Endothelial cell of umbilical vein (primary cell): ENCODE measurements at regions not wholly inside any gene's neighbourhood (a gene's known extent, or its start where the extent isn't known, plus 50 kb on each side); places are given as distances from the start of the nearest gene placed in this dataset.

ENCODE experiments used
- BruUV-seq: library from RNA; stranded (reverse); fragments of 400-500 nt; replicated peaks from 2 replicates; lab custom pipeline; 2021; lab: Mats Ljungman, UMichigan
- CTCF ChIA-PET: fragments of 300-600, 350-600 bp; sonication (Branson Sonifier 250); formaldehyde crosslinking; loops from one replicate; lab custom pipeline; 2021; ENCODE audit warnings: antibody characterized with exemption, inconsistent platforms; lab: Charles Lee
- POLR2A ChIA-PET: fragments of 300-600, 350-600 bp; sonication (Branson Sonifier 250); formaldehyde crosslinking; loops from one replicate; lab custom pipeline; 2021; ENCODE audit warnings: antibody characterized with exemption, inconsistent platforms; lab: Charles Lee
- DNase-seq: peaks from one replicate; pipeline ENCODE4 v3.0.0-alpha.2; 2011; ENCODE audit warnings: low read depth, low spot score
- FAIRE-seq: peaks from 2 replicates; lab custom pipeline; 2011; peaks lifted over from hg19 to GRCh38; lab: Jason Lieb, UNC
- H2AFZ ChIP-seq: 2 replicates; pipeline ENCODE4 v1.6.0; 2012; ENCODE audit warnings: low read depth, low read length, control low read depth, inconsistent platforms
- H3K27ac ChIP-seq: 2 replicates; pipeline ENCODE4 v1.5.1; 2011; ENCODE audit warnings: low read depth, mild to moderate bottlenecking, control low read depth, low read length, moderate library complexity; ENCODE audit not compliant: insufficient read depth
- H3K27me3 ChIP-seq, 2 experiments: 2 replicates each; pipeline versions ENCODE4 v1.6.0 to v1.6.1; 2011; ENCODE audit warnings: low read length in 2 of 2, mixed read lengths in 1 of 2; ENCODE audit not compliant: control insufficient read depth in 2 of 2, insufficient read depth in 2 of 2
- H3K36me3 ChIP-seq, 2 experiments: 2 replicates in 1 of 2; 3 replicates in 1 of 2; pipeline ENCODE4 v1.5.1; 2011; ENCODE audit warnings: low read length in 2 of 2, mild to moderate bottlenecking in 1 of 2, moderate library complexity in 1 of 2; ENCODE audit not compliant: control insufficient read depth in 2 of 2, insufficient read depth in 2 of 2; ENCODE audit errors: extremely low read depth in 1 of 2
- H3K4me1 ChIP-seq: 3 replicates; pipeline ENCODE4 v1.5.1; 2011; ENCODE audit warnings: mild to moderate bottlenecking, low read length; ENCODE audit not compliant: control insufficient read depth, insufficient read depth; ENCODE audit errors: extremely low read depth
- H3K4me2 ChIP-seq: 2 replicates; pipeline ENCODE4 v1.6.1; 2011; ENCODE audit warnings: low read length, control low read depth, mixed read lengths; ENCODE audit not compliant: insufficient read depth
- H3K4me3 ChIP-seq, 3 experiments: fragments of 200-600 bp in 1 of 3; sonication (generic), shearing (Covaris generic) in 1 of 3; replicated peaks in 1 of 3; 2 replicates each; pipeline ENCODE4 v1.5.1; 2011 to 2016; ENCODE audit warnings: control low read depth in 3 of 3, low read length in 3 of 3, mild to moderate bottlenecking in 2 of 3, inconsistent platforms in 1 of 3, low read depth in 1 of 3, moderate library complexity in 1 of 3; ENCODE audit not compliant: insufficient read depth in 1 of 3
- H3K79me2 ChIP-seq: 2 replicates; pipeline ENCODE4 v1.6.0; 2012; ENCODE audit warnings: low read length, inconsistent platforms; ENCODE audit not compliant: control insufficient read depth, insufficient read depth
- H3K9ac ChIP-seq: replicated peaks from 2 replicates; pipeline ENCODE3; 2011; ENCODE audit warnings: low read length, control low read depth; ENCODE audit not compliant: insufficient read depth; ENCODE audit errors: extremely low read depth
- H3K9me1 ChIP-seq: replicated peaks from 3 replicates; pipeline ENCODE4 v1.6.0; 2011; ENCODE audit warnings: mild to moderate bottlenecking, low read length; ENCODE audit not compliant: control insufficient read depth, insufficient read depth; ENCODE audit errors: extremely low read depth
- H3K9me3 ChIP-seq: replicated peaks from 2 replicates; pipeline ENCODE4 v1.5.1; 2012; ENCODE audit warnings: low read length, inconsistent platforms; ENCODE audit not compliant: control insufficient read depth, insufficient read depth
- H4K20me1 ChIP-seq: replicated peaks from 2 replicates; pipeline ENCODE3; 2011; ENCODE audit warnings: mild to moderate bottlenecking, low read length; ENCODE audit not compliant: control insufficient read depth, insufficient read depth; ENCODE audit errors: extremely low read depth
- CTCF ChIP-seq, 2 donors: IDR thresholded peaks; 1 replicate in 1 of 2; 2 replicates in 1 of 2; pipeline ENCODE4 v1.5.1; 2011; ENCODE audit warnings: low read length in 2 of 2, mild to moderate bottlenecking in 2 of 2, moderate library complexity in 2 of 2, control low read depth in 1 of 2, inconsistent platforms in 1 of 2, low read depth in 1 of 2; ENCODE audit not compliant: insufficient read depth in 1 of 2; ENCODE audit errors: extremely low read depth in 1 of 2
- EZH2 ChIP-seq: IDR thresholded peaks from 2 replicates; pipeline ENCODE4 v1.6.1; 2012; ENCODE audit warnings: borderline replicate concordance, low read depth, mild to moderate bottlenecking, moderate library complexity, low read length, inconsistent platforms; ENCODE audit not compliant: severe bottlenecking
- FOS ChIP-seq: IDR thresholded peaks from 2 replicates; pipeline ENCODE4 v1.6.1; 2011; ENCODE audit warnings: mild to moderate bottlenecking, low read length, moderate library complexity, borderline replicate concordance; ENCODE audit not compliant: insufficient read depth
- GATA2 ChIP-seq: IDR thresholded peaks from 2 replicates; pipeline ENCODE4 v1.7.0; 2011; ENCODE audit warnings: low read depth, mild to moderate bottlenecking, moderate library complexity, mixed read lengths, low read length; ENCODE audit not compliant: insufficient read length, insufficient read depth
- JUN ChIP-seq: IDR thresholded peaks from 2 replicates; pipeline ENCODE4 v1.6.1; 2011; ENCODE audit warnings: borderline replicate concordance, low read depth; ENCODE audit not compliant: insufficient read length, insufficient read depth
- MYC ChIP-seq: IDR thresholded peaks from one replicate; pipeline ENCODE4 v1.6.1; 2011; ENCODE audit warnings: mild to moderate bottlenecking, low read depth, low read length
- POLR2A ChIP-seq: IDR thresholded peaks from 2 replicates; pipeline ENCODE4 v1.6.1; 2012; ENCODE audit warnings: low read depth, mild to moderate bottlenecking, control low read depth, low read length
- POLR2AphosphoS5 ChIP-seq: IDR thresholded peaks from 2 replicates; pipeline ENCODE4 v1.6.1; 2012; ENCODE audit warnings: low read depth, mild to moderate bottlenecking, control low read depth, low read length, moderate library complexity; ENCODE audit not compliant: insufficient read depth
- dilution Hi-C: fragments of 300-500 bp; cut with MboI; formaldehyde crosslinking; loops from one replicate; pipeline ENCODE4 v1.15.0; 2019; ENCODE audit warnings: low sequenced_read_pairs; ENCODE audit not compliant: extremely low pct_ligation_motif_present
- intact Hi-C: fragments of 100-400 bp; cut with micrococcal nuclease; formaldehyde crosslinking; loops from one replicate; pipeline ENCODE4 v1.10.0; 2022
- TF ChIP-seq, protein P1 (sequence below): IDR thresholded peaks from 2 replicates; pipeline ENCODE4 v1.6.1; 2011; ENCODE audit not compliant: insufficient read depth, insufficient read length

DNA sequence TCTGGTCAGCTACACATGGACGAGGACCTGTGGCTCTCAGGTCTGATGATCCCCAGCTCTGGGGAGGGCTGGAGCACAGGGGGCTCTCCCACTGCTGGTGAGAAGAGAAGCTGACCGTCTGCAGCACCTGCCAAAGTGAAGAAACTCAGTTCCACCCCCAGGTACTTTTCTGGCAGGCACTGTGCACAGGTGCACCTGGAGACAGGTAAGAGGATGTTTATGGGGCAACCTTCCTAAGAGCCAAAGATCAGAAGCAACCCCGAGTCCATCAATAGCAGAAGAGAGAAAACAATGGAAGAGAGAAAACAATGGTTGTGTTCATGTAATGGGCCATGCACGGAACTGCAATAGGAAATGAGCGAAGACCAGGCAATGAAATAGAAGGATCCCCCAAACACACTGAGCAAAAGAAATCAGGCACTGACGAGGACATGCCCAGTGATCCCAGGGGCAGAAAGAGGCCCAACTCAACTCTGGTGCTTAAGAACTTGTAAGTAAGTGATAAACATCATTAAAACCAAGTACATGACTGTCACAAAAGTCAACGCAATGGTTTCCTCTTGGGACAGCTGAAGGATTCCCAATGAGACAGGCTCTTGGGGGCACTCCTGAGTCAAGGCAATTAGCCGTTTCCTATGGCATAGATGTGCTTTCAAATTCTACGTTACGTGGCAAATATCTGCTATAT lies 95.0 kb upstream of the ALDH1A3 start:
- H3K9me1 ChIP-seq: no peaks in the 10 kb centered on the region
- H3K4me1 ChIP-seq: no peaks in the 10 kb centered on the region
- H3K4me3 ChIP-seq: no peak overlapping the region
- H4K20me1 ChIP-seq: no peaks in the 10 kb centered on the region
- ChIA-PET CTCF (interaction anchor here (0.7 kb wide), 1 partner anchor 113 kb away, joined by 3 read pairs; no protein-coding TSS in a partner anchor), POLR2A (no interaction called here)
- TF ChIP-seq CTCF (IDR thresholded peaks at IDR 0.05; ENCODE audit: extremely low read depth in 1 of 2, insufficient read depth in 1 of 2, low read depth in 1 of 2, low read length in 2 of 2) (no peak), GATA2 (no peak), JUN (no peak), POLR2AphosphoS5 (no peak), FOS (no peak), POLR2A (no peak), MYC (no peak), EZH2 (no peak)
- TF ChIP-seq, protein P1, sequence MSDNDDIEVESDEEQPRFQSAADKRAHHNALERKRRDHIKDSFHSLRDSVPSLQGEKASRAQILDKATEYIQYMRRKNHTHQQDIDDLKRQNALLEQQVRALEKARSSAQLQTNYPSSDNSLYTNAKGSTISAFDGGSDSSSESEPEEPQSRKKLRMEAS: no peak
- H3K36me3 ChIP-seq: no peaks in the 10 kb centered on the region
- FAIRE-seq (no peak), DNase-seq (no peak)
- intact Hi-C loops: no loop called here
- H3K27ac ChIP-seq: no peak overlapping the region
- H3K27me3 ChIP-seq: no peaks in the 10 kb centered on the region
- BruUV-seq: no TSS peak
- no peaks in the 10 kb centered on the region for H3K9me3 ChIP-seq
- no peak overlapping the region for H2AFZ ChIP-seq
- H3K79me2 ChIP-seq: no peaks in the 10 kb centered on the region
- H3K4me2 ChIP-seq: no peak overlapping the region
- H3K9ac ChIP-seq: no peak overlapping the region
- dilution Hi-C loops: no loop called here
